D721Med (cell line): ENCODE measurements at regions not wholly inside any gene's neighbourhood (a gene's known extent, or its start where the extent isn't known, plus 50 kb on each side); places are given as distances from the start of the nearest gene placed in this dataset.

Source experiments
- DNase-seq: peaks from one replicate; pipeline ENCODE4 v3.0.0; 2011; ENCODE audit warnings: low spot score; ENCODE audit not compliant: insufficient read length
- FAIRE-seq: peaks from 2 replicates; lab custom pipeline; 2011; peaks lifted over from hg19 to GRCh38; lab: Jason Lieb, UNC
- CTCF ChIP-seq: IDR thresholded peaks from 2 replicates; pipeline ENCODE4 v1.5.1; 2012; ENCODE audit warnings: mild to moderate bottlenecking, control low read depth; ENCODE audit not compliant: insufficient read depth; ENCODE audit errors: missing control alignments

- no peak for FAIRE-seq
- TF ChIP-seq CTCF: no peak
- DNase-seq: no peak
These were observed 91.4 kb upstream of the LRIG1 start for GRCh38 chr3:66592016-66592761.

GRCh38 chr3:66592927-66593625 is 92.3 kb upstream of the LRIG1 start:
- FAIRE-seq: no peak
- no peak for TF ChIP-seq CTCF
- DNase-seq: no peak

- TF ChIP-seq CTCF: no peak
- DNase-seq (no peak), FAIRE-seq (no peak)
These were observed 93.2 kb upstream of the LRIG1 start for GRCh38 chr3:66593978-66594377.

GRCh38 chr3:66597308-66597863 is 96.6 kb upstream of the LRIG1 start:
- no peak for TF ChIP-seq CTCF
- FAIRE-seq: no peak
- no peak for DNase-seq

GRCh38 chr3:66598168-66598567 is 97.3 kb upstream of the LRIG1 start:
- FAIRE-seq (no peak), DNase-seq (no peak)
- TF ChIP-seq CTCF: no peak

GRCh38 chr3:66602237-66602636 is 101.4 kb upstream of the LRIG1 start:
- no peak for FAIRE-seq
- no peak for DNase-seq
- no peak for TF ChIP-seq CTCF
